Left lung (tissue), 4 donors: ENCODE measurements at regions not wholly inside any gene's neighbourhood (a gene's known extent, or its start where the extent isn't known, plus 50 kb on each side); places are given as distances from the start of the nearest gene placed in this dataset.

Source experiments
- ATAC-seq: fragments of 200-7000 bp; cut with Tn5 transposase; one replicate; pipeline ENCODE4 v1.9.1; 2020; ENCODE audit warnings: moderate library complexity
- DNase-seq, 4 donors: peaks; one replicate each; pipeline ENCODE4 v3.0.0-alpha.2; 2013 to 2020
- H3K27ac ChIP-seq, 2 donors: fragments of 200-600 bp; sonication (generic) in 1 of 2; one replicate each; pipeline versions ENCODE4 v1.5.0 to v1.8.0; 2020 to 2021
- H3K27me3 ChIP-seq, 2 donors: fragments of 200-600 bp; sonication (generic) in 1 of 2; one replicate each; pipeline versions ENCODE4 v1.5.0 to v1.8.0; 2020 to 2021
- H3K36me3 ChIP-seq, 2 donors: fragments of 200-600 bp; sonication (generic) in 1 of 2; one replicate each; pipeline versions ENCODE4 v1.5.0 to v1.8.0; 2020 to 2021
- H3K4me1 ChIP-seq, 2 donors: fragments of 200-600 bp; one replicate each; pipeline ENCODE4 v1.8.0; 2021
- H3K4me3 ChIP-seq, 2 donors: fragments of 200-600 bp; sonication (generic) in 1 of 2; one replicate each; pipeline versions ENCODE4 v1.5.0 to v1.8.0; 2020 to 2021; ENCODE audit warnings: mild to moderate bottlenecking in 1 of 2
- H3K9me3 ChIP-seq, 2 donors: fragments of 200-600 bp; sonication (generic) in 1 of 2; one replicate each; pipeline versions ENCODE4 v1.5.0 to v1.8.0; 2020 to 2021
- CTCF ChIP-seq, 2 donors: fragments of 200-600 bp; sonication (generic) in 1 of 2; IDR thresholded peaks; one replicate each; pipeline versions ENCODE4 v1.5.0 to v1.8.0; 2021; ENCODE audit warnings: antibody characterized with exemption in 2 of 2
- intact Hi-C, 2 donors: fragments of 100-400 bp; cut with DNase I; formaldehyde crosslinking; loops; one replicate each; pipeline versions ENCODE4 v1.11.2 to v1.14.2; 2022
- donor health status: DM: no; HTN: yes; CAD: no.
- donor health status: DM: no; HTN: no; CAD: no.

- no peak overlapping the region for H3K27ac ChIP-seq
- peak in 2 of 4 donors; percentile 65 to 84 for DNase-seq
- no peaks in the 10 kb centered on the region for H3K36me3 ChIP-seq
- TF ChIP-seq CTCF (IDR thresholded peaks at IDR 0.05): no peak
- no peak overlapping the region for H3K4me3 ChIP-seq
- peak; percentile 69 for ATAC-seq
- intact Hi-C loops: no loop called here
- no peaks in the 10 kb centered on the region for H3K27me3 ChIP-seq
- H3K9me3 ChIP-seq: no peaks in the 10 kb centered on the region
- H3K4me1 ChIP-seq: no peaks in the 10 kb centered on the region
Measured at GRCh38 chr3:153958635-153959595, 162.3 kb upstream of the ARHGEF26 start.

GRCh38 chr3:153960458-153961074 lies 160.6 kb upstream of the ARHGEF26 start:
- no peaks in the 10 kb centered on the region for H3K27me3 ChIP-seq
- H3K27ac ChIP-seq: no peak overlapping the region
- no peak for DNase-seq
- H3K36me3 ChIP-seq: no peaks in the 10 kb centered on the region
- TF ChIP-seq CTCF (IDR thresholded peaks at IDR 0.05): no peak
- no peaks in the 10 kb centered on the region for H3K9me3 ChIP-seq
- no peak for ATAC-seq
- intact Hi-C loops: no loop called here
- H3K4me3 ChIP-seq: no peak overlapping the region
- no peaks in the 10 kb centered on the region for H3K4me1 ChIP-seq

GRCh38 chr3:153961494-153961893 lies 159.7 kb upstream of the ARHGEF26 start:
- Histone ChIP-seq H3K36me3 (no peaks in the 10 kb centered on the region), H3K27ac (no peak overlapping the region), H3K27me3 (no peaks in the 10 kb centered on the region), H3K9me3 (no peaks in the 10 kb centered on the region), H3K4me1 (no peaks in the 10 kb centered on the region), H3K4me3 (no peak overlapping the region)
- ATAC-seq: no peak
- DNase-seq: no peak
- intact Hi-C loops: no loop called here
- TF ChIP-seq CTCF (IDR thresholded peaks at IDR 0.05): no peak

- ATAC-seq: no peak
- no peaks in the 10 kb centered on the region for H3K36me3 ChIP-seq
- H3K27ac ChIP-seq: no peak overlapping the region
- DNase-seq: no peak
- intact Hi-C loops: no loop called here
- no peaks in the 10 kb centered on the region for H3K27me3 ChIP-seq
- H3K4me1 ChIP-seq: no peaks in the 10 kb centered on the region
- TF ChIP-seq CTCF (IDR thresholded peaks at IDR 0.05): no peak
- H3K9me3 ChIP-seq: no peaks in the 10 kb centered on the region
- no peak overlapping the region for H3K4me3 ChIP-seq
Measured at GRCh38 chr3:153963012-153963411, 158.2 kb upstream of the ARHGEF26 start.

GRCh38 chr3:153967260-153967659 lies 153.9 kb upstream of the ARHGEF26 start:
- ATAC-seq (no peak), DNase-seq (no peak)
- Histone ChIP-seq H3K4me1 (no peaks in the 10 kb centered on the region), H3K9me3 (no peaks in the 10 kb centered on the region), H3K4me3 (no peak overlapping the region), H3K27me3 (no peaks in the 10 kb centered on the region), H3K27ac (no peak overlapping the region), H3K36me3 (no peaks in the 10 kb centered on the region)
- no peak for TF ChIP-seq CTCF (IDR thresholded peaks at IDR 0.05)
- intact Hi-C loops: no loop called here
